ENCODE measurements at regions not wholly inside any gene's neighbourhood (a gene's known extent, or its start where the extent isn't known, plus 50 kb on each side); places are given as distances from the start of the nearest gene placed in this dataset.

DNA sequence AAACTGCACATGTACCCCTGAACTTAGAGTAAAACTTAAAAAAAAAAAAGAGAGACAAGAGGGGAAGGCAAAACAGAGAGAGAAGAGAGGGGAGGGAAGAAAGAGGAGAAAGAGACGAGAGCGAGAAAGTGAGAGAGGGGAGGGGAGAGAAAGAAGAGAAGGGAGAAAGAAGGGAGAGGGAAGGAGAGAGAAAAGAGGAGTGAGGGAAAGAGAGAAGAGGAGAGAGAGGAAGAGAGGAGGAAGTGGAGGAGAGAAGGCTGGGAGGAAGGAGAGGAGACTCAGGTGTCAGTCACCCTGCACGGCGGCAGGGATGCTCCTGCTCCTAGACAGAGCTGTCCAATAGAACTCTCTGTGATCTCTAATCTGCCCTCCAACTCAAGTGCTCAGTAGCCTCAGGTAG is 248.3 kb downstream of the MIAT start:
- H3K4me1 Mint-ChIP-seq (ENCODE audit: low read depth): peaks cover 13% of the 10 kb centered on the region
- intact Hi-C loops (cut with micrococcal nuclease): no loop called here
- peaks cover 3% of the 10 kb centered on the region for H3K36me3 Mint-ChIP-seq (ENCODE audit: low read depth)
- no peaks in the 10 kb centered on the region for H3K9me3 Mint-ChIP-seq
- peaks cover 22% of the 10 kb centered on the region for H3K27me3 Mint-ChIP-seq (ENCODE audit: low read depth)
- CTCF ChIA-PET: no interaction called here
- no peak for DNase-seq
- H3K27ac Mint-ChIP-seq: no peak overlapping the region
- no peak overlapping the region for H3K4me3 Mint-ChIP-seq

- CTCF ChIA-PET: no interaction called here
- DNase-seq: no peak
- Mint-ChIP-seq H3K27me3 (ENCODE audit: low read depth) (peaks cover 16% of the 10 kb centered on the region), H3K4me3 (no peak overlapping the region), H3K36me3 (ENCODE audit: low read depth) (peaks cover 3% of the 10 kb centered on the region), H3K9me3 (no peaks in the 10 kb centered on the region), H3K4me1 (ENCODE audit: low read depth) (peaks cover 9% of the 10 kb centered on the region), H3K27ac (no peak overlapping the region)
- intact Hi-C loops (cut with micrococcal nuclease): no loop called here
Observed at GRCh38 chr22:26906464-26906863, 249.1 kb downstream of the MIAT start.

DNA sequence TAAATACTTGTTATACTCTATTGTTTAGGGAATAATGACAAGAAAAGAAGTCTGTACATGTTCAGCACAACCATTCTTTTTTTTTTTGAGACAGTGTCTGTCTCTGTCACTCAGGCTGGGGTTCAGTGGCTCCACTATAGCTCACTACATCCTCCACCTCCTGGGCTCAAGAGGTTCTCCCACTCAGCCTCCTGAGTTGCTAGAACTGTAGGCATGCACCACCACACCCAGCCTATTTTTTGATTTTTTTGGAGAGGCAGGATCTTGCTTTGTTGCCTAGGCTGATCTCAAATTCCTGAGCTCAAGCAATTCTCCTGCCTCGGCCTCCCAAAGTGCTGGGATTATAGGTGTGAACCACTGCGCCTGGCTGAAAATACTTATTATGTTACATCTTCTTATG is 250.0 kb downstream of the MIAT start:
- Mint-ChIP-seq H3K4me3 (no peak overlapping the region), H3K27me3 (ENCODE audit: low read depth) (peaks cover 22% of the 10 kb centered on the region), H3K4me1 (ENCODE audit: low read depth) (peaks cover 9% of the 10 kb centered on the region), H3K36me3 (ENCODE audit: low read depth) (peaks cover 3% of the 10 kb centered on the region), H3K27ac (no peak overlapping the region), H3K9me3 (no peaks in the 10 kb centered on the region)
- CTCF ChIA-PET: no interaction called here
- DNase-seq: no peak
- intact Hi-C loops (cut with micrococcal nuclease): no loop called here

DNA sequence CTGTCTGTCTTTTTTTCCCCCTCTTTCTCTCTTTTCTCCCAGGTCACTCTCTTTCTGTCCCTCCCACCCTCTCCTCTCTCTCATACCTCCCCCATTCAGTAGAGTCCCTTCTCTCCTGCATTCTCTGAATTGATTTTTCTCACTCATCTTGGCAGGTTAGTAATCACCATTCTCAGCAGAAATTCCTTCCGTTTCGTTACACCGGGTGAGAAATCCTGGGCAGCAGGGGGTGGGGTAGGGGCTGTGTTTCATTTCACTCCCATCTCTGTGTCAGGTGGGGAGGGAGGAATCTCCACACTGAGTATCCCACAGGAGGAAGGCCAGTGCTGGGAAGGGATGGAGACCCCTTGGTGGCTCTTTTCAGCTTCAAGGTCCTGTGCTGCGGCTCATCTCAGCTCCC is 253.5 kb downstream of the MIAT start:
- Mint-ChIP-seq H3K9me3 (no peaks in the 10 kb centered on the region), H3K27ac (no peak overlapping the region), H3K4me1 (ENCODE audit: low read depth) (no peaks in the 10 kb centered on the region), H3K36me3 (ENCODE audit: low read depth) (peaks cover 3% of the 10 kb centered on the region), H3K27me3 (ENCODE audit: low read depth) (peaks cover 28% of the 10 kb centered on the region), H3K4me3 (no peak overlapping the region)
- no peak for DNase-seq
- intact Hi-C loops (cut with micrococcal nuclease): no loop called here
- CTCF ChIA-PET: no interaction called here

DNA sequence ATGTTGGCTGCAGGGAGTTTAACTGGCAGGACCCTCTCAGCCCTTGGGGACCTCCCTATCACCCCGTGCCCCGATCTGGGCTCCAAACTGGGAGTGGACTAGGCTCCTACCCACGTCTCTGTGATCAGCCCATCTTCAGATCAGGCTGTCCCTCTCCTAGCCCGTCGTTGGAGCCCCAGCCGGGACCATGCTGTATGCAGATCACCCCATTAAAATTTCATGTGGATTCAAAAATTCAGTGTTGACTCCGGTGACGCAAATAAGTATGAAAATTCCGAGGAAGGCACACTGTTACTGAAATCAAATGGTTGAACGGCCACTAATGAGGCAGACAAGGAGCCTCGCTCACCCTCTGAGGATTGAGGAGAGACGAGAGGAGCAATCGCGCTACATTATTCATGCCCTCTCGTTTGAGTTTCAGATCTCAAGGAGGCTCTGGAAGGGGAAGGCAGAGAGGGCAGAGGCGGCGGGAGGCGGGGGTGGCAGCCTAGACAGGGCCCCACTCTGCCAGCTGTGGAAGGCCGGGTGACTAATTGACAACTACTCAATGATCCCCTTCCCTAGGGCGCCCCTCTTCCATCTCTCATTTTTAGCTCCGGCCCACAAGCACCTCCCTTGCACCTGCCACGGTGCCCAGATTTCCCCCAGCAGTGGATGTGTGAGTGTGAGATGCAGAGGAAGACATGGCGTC is 255.4 kb downstream of the MIAT start:
- no peak for DNase-seq
- H3K27me3 Mint-ChIP-seq (ENCODE audit: low read depth): peaks cover 30% of the 10 kb centered on the region
- no peak overlapping the region for H3K4me3 Mint-ChIP-seq
- H3K36me3 Mint-ChIP-seq (ENCODE audit: low read depth): peaks cover 3% of the 10 kb centered on the region
- CTCF ChIA-PET: no interaction called here
- no peaks in the 10 kb centered on the region for H3K4me1 Mint-ChIP-seq (ENCODE audit: low read depth)
- H3K9me3 Mint-ChIP-seq: no peaks in the 10 kb centered on the region
- intact Hi-C loops (cut with micrococcal nuclease): no loop called here
- H3K27ac Mint-ChIP-seq: no peak overlapping the region

GRCh38 chr22:26914519-26915185 is 257.3 kb downstream of the MIAT start:
- no peak for DNase-seq
- H3K36me3 Mint-ChIP-seq (ENCODE audit: low read depth): no peaks in the 10 kb centered on the region
- H3K4me1 Mint-ChIP-seq (ENCODE audit: low read depth): no peaks in the 10 kb centered on the region
- H3K27ac Mint-ChIP-seq: no peak overlapping the region
- no peak overlapping the region for H3K4me3 Mint-ChIP-seq
- CTCF ChIA-PET: no interaction called here
- H3K9me3 Mint-ChIP-seq: no peaks in the 10 kb centered on the region
- intact Hi-C loops (cut with micrococcal nuclease): no loop called here
- H3K27me3 Mint-ChIP-seq (ENCODE audit: low read depth): peaks cover 30% of the 10 kb centered on the region

- H3K4me3 Mint-ChIP-seq: no peak overlapping the region
- H3K4me1 Mint-ChIP-seq (ENCODE audit: low read depth): no peaks in the 10 kb centered on the region
- no peaks in the 10 kb centered on the region for H3K36me3 Mint-ChIP-seq (ENCODE audit: low read depth)
- H3K27me3 Mint-ChIP-seq (ENCODE audit: low read depth): peaks cover 29% of the 10 kb centered on the region
- intact Hi-C loops (cut with micrococcal nuclease): no loop called here
- CTCF ChIA-PET: no interaction called here
- no peak overlapping the region for H3K27ac Mint-ChIP-seq
- H3K9me3 Mint-ChIP-seq: no peaks in the 10 kb centered on the region
- DNase-seq: no peak
Observed at GRCh38 chr22:26916236-26916635, 258.8 kb downstream of the MIAT start.

DNA sequence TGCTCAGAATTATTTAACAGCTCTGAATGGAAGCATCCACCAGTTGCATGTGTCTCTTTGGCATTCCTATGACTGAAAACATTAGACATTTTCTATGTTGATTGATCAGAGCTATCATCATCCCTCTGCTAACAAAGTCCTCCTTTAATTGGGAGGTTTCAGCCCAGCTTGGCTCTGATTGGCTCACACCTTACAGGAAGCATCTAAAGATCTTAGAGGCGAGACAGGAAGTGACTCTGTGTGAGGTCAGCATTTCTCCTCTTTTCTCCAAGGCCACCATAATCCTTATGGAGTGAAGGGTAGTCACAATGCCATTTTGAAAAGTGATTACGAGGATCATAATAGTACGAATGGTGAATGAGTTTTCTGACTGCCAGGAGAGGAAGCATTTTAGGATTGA is 260.8 kb downstream of the MIAT start:
- H3K27me3 Mint-ChIP-seq (ENCODE audit: low read depth): peaks cover 18% of the 10 kb centered on the region
- H3K4me1 Mint-ChIP-seq (ENCODE audit: low read depth): no peaks in the 10 kb centered on the region
- intact Hi-C loops (cut with micrococcal nuclease): no loop called here
- H3K9me3 Mint-ChIP-seq: no peaks in the 10 kb centered on the region
- no peak for DNase-seq
- H3K36me3 Mint-ChIP-seq (ENCODE audit: low read depth): no peaks in the 10 kb centered on the region
- CTCF ChIA-PET: no interaction called here
- H3K27ac Mint-ChIP-seq: no peak overlapping the region
- no peak overlapping the region for H3K4me3 Mint-ChIP-seq

DNA sequence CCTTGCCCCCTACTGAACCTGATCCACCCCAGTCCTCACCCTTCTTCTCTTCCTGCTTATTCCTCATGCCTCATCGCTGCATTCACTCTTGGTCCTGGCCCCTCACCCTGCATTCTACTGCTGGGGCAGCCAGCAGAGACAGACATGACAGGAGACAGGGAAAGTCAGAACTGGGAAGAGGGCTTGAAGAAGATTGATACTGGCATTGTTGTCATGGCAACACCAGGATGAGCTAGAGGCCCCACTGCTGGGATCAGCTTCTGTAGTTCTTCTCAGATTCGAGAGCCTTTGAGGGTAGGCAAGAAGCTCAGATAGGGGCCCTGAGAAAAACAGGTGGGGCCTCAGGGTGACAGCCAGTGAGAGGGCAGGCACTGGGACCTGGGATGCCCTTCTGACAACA is 264.3 kb downstream of the MIAT start:
- H3K27me3 Mint-ChIP-seq (ENCODE audit: low read depth): peaks cover 2% of the 10 kb centered on the region
- H3K27ac Mint-ChIP-seq: no peak overlapping the region
- H3K9me3 Mint-ChIP-seq: no peaks in the 10 kb centered on the region
- no peak overlapping the region for H3K4me3 Mint-ChIP-seq
- CTCF ChIA-PET: no interaction called here
- intact Hi-C loops (cut with micrococcal nuclease): no loop called here
- no peaks in the 10 kb centered on the region for H3K36me3 Mint-ChIP-seq (ENCODE audit: low read depth)
- no peak for DNase-seq
- H3K4me1 Mint-ChIP-seq (ENCODE audit: low read depth): no peaks in the 10 kb centered on the region

- CTCF ChIA-PET: no interaction called here
- intact Hi-C loops (cut with micrococcal nuclease): no loop called here
- no peak overlapping the region for H3K27ac Mint-ChIP-seq
- no peaks in the 10 kb centered on the region for H3K4me1 Mint-ChIP-seq (ENCODE audit: low read depth)
- no peaks in the 10 kb centered on the region for H3K9me3 Mint-ChIP-seq
- DNase-seq: peak; percentile 20
- H3K36me3 Mint-ChIP-seq (ENCODE audit: low read depth): no peaks in the 10 kb centered on the region
- peaks cover 2% of the 10 kb centered on the region for H3K27me3 Mint-ChIP-seq (ENCODE audit: low read depth)
- H3K4me3 Mint-ChIP-seq: no peak overlapping the region
Observed at GRCh38 chr22:26922806-26923205, 265.4 kb downstream of the MIAT start.

- CTCF ChIA-PET: no interaction called here
- Mint-ChIP-seq H3K4me3 (no peak overlapping the region), H3K9me3 (no peaks in the 10 kb centered on the region), H3K27me3 (ENCODE audit: low read depth) (peaks cover 2% of the 10 kb centered on the region), H3K4me1 (ENCODE audit: low read depth) (no peaks in the 10 kb centered on the region), H3K27ac (no peak overlapping the region), H3K36me3 (ENCODE audit: low read depth) (no peaks in the 10 kb centered on the region)
- intact Hi-C loops (cut with micrococcal nuclease): no loop called here
- DNase-seq: no peak
Observed at GRCh38 chr22:26923531-26923930, 266.1 kb downstream of the MIAT start.

GRCh38 chr22:26927821-26928220 is 270.4 kb downstream of the MIAT start:
- Mint-ChIP-seq H3K4me1 (ENCODE audit: low read depth) (no peaks in the 10 kb centered on the region), H3K4me3 (no peak overlapping the region), H3K27me3 (ENCODE audit: low read depth) (peaks cover 2% of the 10 kb centered on the region), H3K27ac (no peak overlapping the region), H3K9me3 (no peaks in the 10 kb centered on the region), H3K36me3 (ENCODE audit: low read depth) (no peaks in the 10 kb centered on the region)
- CTCF ChIA-PET: interaction anchor here (0.6 kb wide), 1 partner anchor 18 kb away, joined by 3 read pairs; no protein-coding TSS in a partner anchor
- intact Hi-C loops (cut with micrococcal nuclease): no loop called here
- no peak for DNase-seq

- Mint-ChIP-seq H3K4me3 (no peak overlapping the region), H3K9me3 (no peaks in the 10 kb centered on the region), H3K36me3 (ENCODE audit: low read depth) (no peaks in the 10 kb centered on the region), H3K27ac (no peak overlapping the region), H3K27me3 (ENCODE audit: low read depth) (no peaks in the 10 kb centered on the region), H3K4me1 (ENCODE audit: low read depth) (no peaks in the 10 kb centered on the region)
- DNase-seq: no peak
- intact Hi-C loops (cut with micrococcal nuclease): no loop called here
- CTCF ChIA-PET: no interaction called here
Observed at GRCh38 chr22:26931471-26931870, 274.1 kb downstream of the MIAT start.
